H1 (cell line): ENCODE measurements at regions not wholly inside any gene's neighbourhood (a gene's known extent, or its start where the extent isn't known, plus 50 kb on each side); places are given as distances from the start of the nearest gene placed in this dataset.

Source experiments
- CTCF ChIA-PET: fragments of 300-600 bp; sonication (Branson Sonifier 250); formaldehyde crosslinking; loops from one replicate; lab custom pipeline; 2021; ENCODE audit not compliant: partially characterized antibody; lab: Charles Lee
- POLR2A ChIA-PET: fragments of 300-600 bp; sonication (Branson Sonifier 250); formaldehyde crosslinking; loops from one replicate; lab custom pipeline; 2021; ENCODE audit warnings: inconsistent platforms; ENCODE audit not compliant: partially characterized antibody; lab: Charles Lee
- DNase-seq, 2 experiments: peaks; one replicate each; pipeline versions ENCODE4 v3.0.0 to v3.0.0-alpha.2; 2010 to 2022; ENCODE audit warnings: low spot score in 2 of 2, low read depth in 1 of 2, mixed read lengths in 1 of 2
- FAIRE-seq: peaks from 2 replicates; lab custom pipeline; 2011; peaks lifted over from hg19 to GRCh38; lab: Jason Lieb, UNC
- H2AFZ ChIP-seq: 2 replicates; pipeline ENCODE4 v1.8.1; 2012; ENCODE audit warnings: low read length, inconsistent platforms
- H2AK5ac ChIP-seq: 2 replicates; pipeline ENCODE4 v1.6.1; 2013; ENCODE audit warnings: low read depth, low read length
- H2BK120ac ChIP-seq: replicated peaks from 2 replicates; pipeline ENCODE3; 2013; ENCODE audit warnings: low read depth, low read length, inconsistent platforms
- H2BK12ac ChIP-seq: 2 replicates; pipeline ENCODE4 v1.6.1; 2013; ENCODE audit warnings: low read depth, low read length
- H2BK15ac ChIP-seq: 2 replicates; pipeline ENCODE4 v1.6.1; 2013; ENCODE audit warnings: low read length
- H2BK20ac ChIP-seq: 2 replicates; pipeline ENCODE4 v1.6.1; 2013; ENCODE audit warnings: low read length
- H2BK5ac ChIP-seq: 2 replicates; pipeline ENCODE4 v1.6.1; 2013; ENCODE audit warnings: low read depth, low read length
- H3K14ac ChIP-seq: 2 replicates; pipeline ENCODE4 v1.6.1; 2013; ENCODE audit warnings: inconsistent platforms; ENCODE audit not compliant: insufficient read length
- H3K18ac ChIP-seq: 2 replicates; pipeline ENCODE4 v1.6.1; 2013; ENCODE audit warnings: low read length; ENCODE audit errors: extremely low read depth
- H3K23ac ChIP-seq: 2 replicates; pipeline ENCODE4 v1.6.1; 2013; ENCODE audit warnings: inconsistent platforms; ENCODE audit not compliant: insufficient read length
- H3K23me2 ChIP-seq: 2 replicates; pipeline ENCODE4 v1.6.1; 2013; ENCODE audit warnings: low read depth, low read length
- H3K27ac ChIP-seq: 2 replicates; pipeline ENCODE4 v1.6.1; 2011; ENCODE audit warnings: low read depth, low read length, inconsistent platforms
- H3K27me3 ChIP-seq, 4 experiments: replicated peaks in 1 of 4; 1 replicate in 1 of 4; 2 replicates in 3 of 4; pipeline versions ENCODE4 v1.6.1 to v1.8.1; 2011 to 2013; ENCODE audit warnings: low read length in 3 of 4, mild to moderate bottlenecking in 3 of 4, inconsistent platforms in 2 of 4, mixed read lengths in 2 of 4, moderate library complexity in 1 of 4; ENCODE audit not compliant: control insufficient read depth in 3 of 4, insufficient read depth in 3 of 4; ENCODE audit errors: extremely low read depth in 1 of 4
- H3K36me3 ChIP-seq, 4 experiments: 2 replicates each; pipeline versions ENCODE4 v1.6.1 to v1.8.1; 2011 to 2013; ENCODE audit warnings: mild to moderate bottlenecking in 4 of 4, low read length in 3 of 4, moderate library complexity in 2 of 4, control low read depth in 1 of 4, inconsistent platforms in 1 of 4; ENCODE audit not compliant: insufficient read depth in 4 of 4, control insufficient read depth in 2 of 4
- H3K4ac ChIP-seq: replicated peaks from 2 replicates; pipeline ENCODE3; 2013; ENCODE audit warnings: low read length, low read depth, mixed read lengths, inconsistent platforms; ENCODE audit not compliant: insufficient read length
- H3K4me1 ChIP-seq, 4 experiments: replicated peaks in 1 of 4; 1 replicate in 1 of 4; 2 replicates in 3 of 4; pipeline versions ENCODE4 v1.6.1 to v1.8.1; 2011 to 2013; ENCODE audit warnings: low read length in 3 of 4, inconsistent platforms in 2 of 4, mixed read lengths in 1 of 4; ENCODE audit not compliant: insufficient read depth in 4 of 4, control insufficient read depth in 3 of 4
- H3K4me2 ChIP-seq, 2 experiments: 2 replicates each; pipeline versions ENCODE4 v1.6.1 to v1.8.1; 2011 to 2013; ENCODE audit warnings: low read depth in 2 of 2, low read length in 2 of 2, control low read depth in 1 of 2, inconsistent platforms in 1 of 2, mild to moderate bottlenecking in 1 of 2; ENCODE audit not compliant: insufficient read depth in 1 of 2
- H3K4me3 ChIP-seq, 4 experiments: fragments of 200-600, 300-600 bp in 1 of 4; sonication (generic), shearing (Covaris generic), sonication (Bioruptor Twin) in 1 of 4; 2 replicates each; pipeline versions ENCODE4 v1.5.1 to v1.8.1; 2011 to 2016; ENCODE audit warnings: low read length in 4 of 4, low read depth in 3 of 4, control low read depth in 2 of 4, inconsistent platforms in 2 of 4, mild to moderate bottlenecking in 2 of 4, mixed read lengths in 1 of 4, moderate library complexity in 1 of 4; ENCODE audit not compliant: insufficient read depth in 2 of 4; ENCODE audit errors: extremely low read depth in 1 of 4
- H3K56ac ChIP-seq: replicated peaks from 2 replicates; pipeline ENCODE3; 2013; ENCODE audit warnings: low read depth, mild to moderate bottlenecking, mixed read lengths, low read length, inconsistent platforms; ENCODE audit not compliant: insufficient read length
- H3K79me1 ChIP-seq: 2 replicates; pipeline ENCODE4 v1.6.1; 2013; ENCODE audit warnings: low read depth, low read length, control low read depth
- H3K79me2 ChIP-seq, 2 experiments: 2 replicates each; pipeline versions ENCODE4 v1.6.1 to v1.8.1; 2012 to 2013; ENCODE audit warnings: low read length in 2 of 2, mild to moderate bottlenecking in 2 of 2, inconsistent platforms in 1 of 2; ENCODE audit not compliant: insufficient read depth in 2 of 2, control insufficient read depth in 1 of 2
- H3K9ac ChIP-seq, 4 experiments: replicated peaks in 1 of 4; 1 replicate in 1 of 4; 2 replicates in 3 of 4; pipeline versions ENCODE4 v1.6.1 to v1.8.1; 2011 to 2013; ENCODE audit warnings: low read depth in 3 of 4, low read length in 3 of 4, control low read depth in 2 of 4, mild to moderate bottlenecking in 2 of 4, moderate library complexity in 2 of 4, inconsistent platforms in 1 of 4; ENCODE audit errors: extremely low read depth in 1 of 4
- H3K9me3 ChIP-seq, 2 experiments: 2 replicates each; pipeline versions ENCODE4 v1.6.1 to v1.8.1; 2012 to 2013; ENCODE audit warnings: mild to moderate bottlenecking in 2 of 2, moderate library complexity in 2 of 2, control low read depth in 1 of 2, inconsistent platforms in 1 of 2, low read depth in 1 of 2, low read length in 1 of 2, mixed read lengths in 1 of 2; ENCODE audit not compliant: insufficient read depth in 2 of 2
- H4K20me1 ChIP-seq, 2 experiments: replicated peaks in 1 of 2; 2 replicates each; pipeline versions ENCODE3 to v1.8.1; 2011 to 2013; ENCODE audit warnings: inconsistent platforms in 2 of 2, low read length in 2 of 2, mild to moderate bottlenecking in 1 of 2; ENCODE audit not compliant: insufficient read depth in 2 of 2, control insufficient read depth in 1 of 2
- H4K5ac ChIP-seq: 2 replicates; pipeline ENCODE4 v1.6.1; 2013; ENCODE audit warnings: low read length, low read depth, mixed read lengths, inconsistent platforms; ENCODE audit not compliant: insufficient read length
- H4K8ac ChIP-seq: 2 replicates; pipeline ENCODE4 v1.8.0; 2013; ENCODE audit warnings: mild to moderate bottlenecking, moderate library complexity, low read length, inconsistent platforms; ENCODE audit not compliant: insufficient read depth; ENCODE audit errors: extremely low read depth
- H4K91ac ChIP-seq: replicated peaks from 2 replicates; pipeline ENCODE3; 2013; ENCODE audit warnings: low read length, mixed read lengths, inconsistent platforms; ENCODE audit not compliant: insufficient read length
- EP300 ChIP-seq, 2 experiments: IDR thresholded peaks; 1 replicate in 1 of 2; 2 replicates in 1 of 2; pipeline ENCODE4 v1.6.1; 2011 to 2012; ENCODE audit warnings: low read depth in 2 of 2, low read length in 2 of 2, mild to moderate bottlenecking in 2 of 2, borderline replicate concordance in 1 of 2, inconsistent platforms in 1 of 2, moderate library complexity in 1 of 2
- GABPA ChIP-seq: IDR thresholded peaks from 2 replicates; pipeline ENCODE4 v1.6.1; 2011; ENCODE audit warnings: mild to moderate bottlenecking, low read length, moderate library complexity, borderline replicate concordance; ENCODE audit not compliant: insufficient read depth
- HDAC2 ChIP-seq, 2 experiments: fragments of 300-600 bp in 1 of 2; sonication (generic) in 1 of 2; IDR thresholded peaks; 2 replicates each; pipeline ENCODE4 v1.6.1; 2011 to 2012; ENCODE audit warnings: low read depth in 2 of 2, low read length in 2 of 2, mild to moderate bottlenecking in 2 of 2, moderate library complexity in 2 of 2, borderline replicate concordance in 1 of 2, inconsistent platforms in 1 of 2
- KDM4A ChIP-seq: IDR thresholded peaks from one replicate; pipeline ENCODE4 v1.7.1; 2012; ENCODE audit warnings: low read depth, mild to moderate bottlenecking, moderate library complexity, low read length, inconsistent platforms; ENCODE audit not compliant: severe bottlenecking
- MAFK ChIP-seq: IDR thresholded peaks from 2 replicates; pipeline ENCODE4 v1.6.1; 2012; ENCODE audit warnings: low read depth, mild to moderate bottlenecking, improper control_type of control experiment, low read length
- RFX5 ChIP-seq: IDR thresholded peaks from 2 replicates; pipeline ENCODE4 v1.6.1; 2011; ENCODE audit warnings: low read depth, low read length, improper control_type of control experiment, borderline replicate concordance
- SAP30 ChIP-seq: fragments of 300-600 bp; sonication (generic); IDR thresholded peaks from 2 replicates; pipeline ENCODE4 v1.7.1; 2012; ENCODE audit warnings: low read length, moderate library complexity, mild to moderate bottlenecking, inconsistent platforms; ENCODE audit not compliant: insufficient read depth, insufficient replicate concordance
- SIX5 ChIP-seq: IDR thresholded peaks from 2 replicates; pipeline ENCODE4 v1.6.1; 2011; ENCODE audit warnings: mild to moderate bottlenecking, low read depth, low read length
- SRF ChIP-seq: IDR thresholded peaks from 2 replicates; pipeline ENCODE4 v1.6.1; 2011; ENCODE audit warnings: mild to moderate bottlenecking, low read depth, low read length, moderate library complexity
- USF2 ChIP-seq: IDR thresholded peaks from 2 replicates; pipeline ENCODE4 v1.6.1; 2011; ENCODE audit warnings: low read length, improper control_type of control experiment
- YY1 ChIP-seq: IDR thresholded peaks from 2 replicates; pipeline ENCODE4 v1.6.1; 2011; ENCODE audit warnings: low read depth, mild to moderate bottlenecking, low read length
- ZNF274 ChIP-seq: IDR thresholded peaks from 2 replicates; pipeline ENCODE4 v1.7.0; 2012; ENCODE audit warnings: low read length, borderline replicate concordance; ENCODE audit errors: extremely low read depth
- WGBS, 2 experiments: shearing (Covaris generic) in 1 of 2; methylation state at CpG; one replicate each; pipeline versions ENCODE4 v1.1.6 to v1.1.7; 2013 to 2015; ENCODE audit warnings: low lambda C conversion rate in 2 of 2, mixed read lengths in 2 of 2, inconsistent platforms in 1 of 2, low coverage in 1 of 2, missing lambda C conversion rate in 1 of 2; ENCODE audit not compliant: insufficient replicate concordance in 2 of 2, insufficient coverage in 1 of 2, insufficient read length in 1 of 2; ENCODE audit errors: extremely low coverage in 1 of 2, missing lambda C conversion rate in 1 of 2; 5-methylcytosine and 5-hydroxymethylcytosine counted together

DNA sequence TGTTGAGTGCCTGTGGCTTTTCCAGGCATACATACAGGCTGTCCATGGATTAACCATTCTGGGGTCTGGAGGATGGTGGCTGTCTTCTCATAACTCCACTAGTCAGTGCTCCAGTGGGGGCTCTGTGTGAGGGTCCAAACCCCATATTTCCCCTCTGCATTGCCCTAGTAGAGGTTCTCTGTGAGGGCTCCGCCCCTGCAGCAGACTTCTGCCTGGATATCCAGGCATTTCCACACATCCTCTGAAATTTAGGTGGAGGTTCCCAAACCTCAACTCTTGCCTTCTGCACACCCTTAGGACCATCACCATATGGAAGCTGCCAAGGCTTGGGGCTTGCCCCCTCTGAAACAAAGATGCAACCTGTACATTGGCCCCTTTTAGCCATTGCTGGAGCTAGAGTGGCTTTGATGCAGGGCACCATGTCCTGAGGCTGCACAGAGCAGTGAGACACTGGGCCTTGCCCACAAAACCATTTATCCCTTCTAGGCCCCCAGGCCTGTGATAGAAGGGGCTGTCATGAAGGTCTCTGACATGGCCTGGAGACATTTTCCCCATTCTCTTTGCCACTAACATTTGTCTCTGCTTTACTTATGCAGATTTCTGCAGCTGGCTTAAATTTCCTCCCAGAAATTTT, 400.1 kb upstream of the MDFIC2 start:
- Histone ChIP-seq H4K8ac (no peak overlapping the region), H3K4ac (no peak overlapping the region), H3K27ac (no peak overlapping the region), H3K4me2 (no peak overlapping the region), H3K36me3 (peaks cover 0 to 4% (median 0%) of the 10 kb centered on the region in 4 experiments; a peak in 1 of 8 replicates), H3K4me3 (no peak overlapping the region), H2BK15ac (no peak overlapping the region), H2BK5ac (no peak overlapping the region), H2BK12ac (no peak overlapping the region), H3K56ac (no peak overlapping the region), H3K18ac (no peak overlapping the region), H3K23ac (no peak overlapping the region), H3K79me2 (no peaks in the 10 kb centered on the region), H3K27me3 (no peaks in the 10 kb centered on the region), H4K5ac (no peak overlapping the region), H4K91ac (no peak overlapping the region), H2AK5ac (no peak overlapping the region), H2BK20ac (no peak overlapping the region), H3K9ac (no peak overlapping the region), H2AFZ (no peak overlapping the region), H4K20me1 (no peaks in the 10 kb centered on the region), H3K14ac (no peak overlapping the region), H3K4me1 (no peaks in the 10 kb centered on the region), H3K23me2 (no peaks in the 10 kb centered on the region), H3K9me3 (peaks cover 22% of the 10 kb centered on the region in 2 experiments), H2BK120ac (no peak overlapping the region), H3K79me1 (no peaks in the 10 kb centered on the region)
- POLR2A ChIA-PET, result no interaction called here
- WGBS, 2 experiments, result 80% methylated on average over 1 of the region's 1 CpG; no CpG with 5 or more reads in 1 of the 2 experiments
- no peak for FAIRE-seq
- CTCF ChIA-PET, result interaction anchor here (0.9 kb wide), 1 partner anchor 39 kb away, joined by 4 read pairs; no protein-coding TSS in a partner anchor
- DNase-seq, result no peak
- no peak for TF ChIP-seq SAP30
- TF ChIP-seq HDAC2 (IDR thresholded peaks at IDR 0.05; ENCODE audit: borderline replicate concordance in 1 of 2, low read depth in 2 of 2, low read length in 2 of 2), result no peak
- no peak for TF ChIP-seq KDM4A
- TF ChIP-seq YY1, result no peak
- no peak for TF ChIP-seq RFX5
- no peak for TF ChIP-seq ZNF274
- TF ChIP-seq SIX5, result no peak
- TF ChIP-seq GABPA, result no peak
- TF ChIP-seq EP300 (IDR thresholded peaks at IDR 0.05; ENCODE audit: borderline replicate concordance in 1 of 2, low read depth in 2 of 2, low read length in 2 of 2), result no peak
- TF ChIP-seq MAFK, result no peak
- no peak for TF ChIP-seq SRF
- no peak for TF ChIP-seq USF2
